ENCODE measurements at regions not wholly inside any gene's neighbourhood (a gene's known extent, or its start where the extent isn't known, plus 50 kb on each side); places are given as distances from the start of the nearest gene placed in this dataset.

GRCh38 chr6:4585682-4586468, 190.3 kb upstream of the CDYL start:
- DNase-seq (no peak), ATAC-seq (no peak)
- H3K4me1 Mint-ChIP-seq (ENCODE audit: low read depth), result no peaks in the 10 kb centered on the region
- no peak overlapping the region for H3K4me3 Mint-ChIP-seq
- H3K36me3 Mint-ChIP-seq (ENCODE audit: low read depth), result no peaks in the 10 kb centered on the region
- no peaks in the 10 kb centered on the region for H3K9me3 Mint-ChIP-seq
- no peak overlapping the region for H3K27ac Mint-ChIP-seq
- intact Hi-C loops (cut with micrococcal nuclease), result no loop called here
- H3K27me3 Mint-ChIP-seq, result peaks cover 7% of the 10 kb centered on the region
- ChIA-PET POLR2A (no interaction called here), CTCF (no interaction called here)
- no peak for TF ChIP-seq CTCF (IDR thresholded peaks at IDR 0.05)

GRCh38 chr6:4584801-4585200, 191.4 kb upstream of the CDYL start:
- Mint-ChIP-seq H3K9me3 (no peaks in the 10 kb centered on the region), H3K27me3 (peaks cover 7% of the 10 kb centered on the region), H3K36me3 (ENCODE audit: low read depth) (no peaks in the 10 kb centered on the region), H3K4me3 (no peak overlapping the region), H3K27ac (no peak overlapping the region), H3K4me1 (ENCODE audit: low read depth) (no peaks in the 10 kb centered on the region)
- CTCF ChIA-PET, result no interaction called here
- POLR2A ChIA-PET, result no interaction called here
- intact Hi-C loops (cut with micrococcal nuclease), result no loop called here
- DNase-seq, result no peak
- TF ChIP-seq CTCF (IDR thresholded peaks at IDR 0.05), result no peak
- ATAC-seq, result no peak

- no peak for TF ChIP-seq CTCF (IDR thresholded peaks at IDR 0.05)
- no peaks in the 10 kb centered on the region for H3K4me1 Mint-ChIP-seq (ENCODE audit: low read depth)
- no peak overlapping the region for H3K4me3 Mint-ChIP-seq
- H3K27ac Mint-ChIP-seq, result no peak overlapping the region
- intact Hi-C loops (cut with micrococcal nuclease), result no loop called here
- H3K27me3 Mint-ChIP-seq, result peaks cover 12% of the 10 kb centered on the region
- no peaks in the 10 kb centered on the region for H3K9me3 Mint-ChIP-seq
- H3K36me3 Mint-ChIP-seq (ENCODE audit: low read depth), result no peaks in the 10 kb centered on the region
- CTCF ChIA-PET, result no interaction called here
- ATAC-seq, result no peak
- DNase-seq, result no peak
- POLR2A ChIA-PET, result interaction anchor here (0.6 kb wide), 1 partner anchor 11 kb away, joined by 3 read pairs; no protein-coding TSS in a partner anchor
Observed at GRCh38 chr6:4582506-4583417, 193.4 kb upstream of the CDYL start.

GRCh38 chr6:4581468-4582385, 194.5 kb upstream of the CDYL start:
- no peak for TF ChIP-seq CTCF (IDR thresholded peaks at IDR 0.05)
- DNase-seq, result no peak
- no peak for ATAC-seq
- H3K27ac Mint-ChIP-seq, result no peak overlapping the region
- intact Hi-C loops (cut with micrococcal nuclease), result no loop called here
- H3K36me3 Mint-ChIP-seq (ENCODE audit: low read depth), result no peaks in the 10 kb centered on the region
- ChIA-PET POLR2A (interaction anchor here (0.6 to 1.2 kb wide), 2 partner anchors 12 to 16 kb away, joined by 3 read pairs; no protein-coding TSS in a partner anchor), CTCF (no interaction called here)
- H3K27me3 Mint-ChIP-seq, result peaks cover 13% of the 10 kb centered on the region
- no peaks in the 10 kb centered on the region for H3K4me1 Mint-ChIP-seq (ENCODE audit: low read depth)
- H3K9me3 Mint-ChIP-seq, result no peaks in the 10 kb centered on the region
- no peak overlapping the region for H3K4me3 Mint-ChIP-seq

Measured in activated CD8-positive, alpha-beta T cell treated with anti-CD3 and anti-CD28 coated beads for 36 hours (primary cell).